GM12891 (cell line): ENCODE measurements at regions not wholly inside any gene's neighbourhood (a gene's known extent, or its start where the extent isn't known, plus 50 kb on each side); places are given as distances from the start of the nearest gene placed in this dataset.

Experiments used
- POLR2A ChIP-seq: IDR thresholded peaks from 2 replicates; pipeline ENCODE4 v1.6.1; 2011; ENCODE audit warnings: low read depth, low read length, control low read depth
- SPI1 ChIP-seq: IDR thresholded peaks from 2 replicates; pipeline ENCODE4 v1.6.1; 2011; ENCODE audit warnings: low read depth, low read length, control low read depth
- TAF1 ChIP-seq: IDR thresholded peaks from 2 replicates; pipeline ENCODE4 v1.6.1; 2011; ENCODE audit warnings: low read depth, low read length, control low read depth

DNA sequence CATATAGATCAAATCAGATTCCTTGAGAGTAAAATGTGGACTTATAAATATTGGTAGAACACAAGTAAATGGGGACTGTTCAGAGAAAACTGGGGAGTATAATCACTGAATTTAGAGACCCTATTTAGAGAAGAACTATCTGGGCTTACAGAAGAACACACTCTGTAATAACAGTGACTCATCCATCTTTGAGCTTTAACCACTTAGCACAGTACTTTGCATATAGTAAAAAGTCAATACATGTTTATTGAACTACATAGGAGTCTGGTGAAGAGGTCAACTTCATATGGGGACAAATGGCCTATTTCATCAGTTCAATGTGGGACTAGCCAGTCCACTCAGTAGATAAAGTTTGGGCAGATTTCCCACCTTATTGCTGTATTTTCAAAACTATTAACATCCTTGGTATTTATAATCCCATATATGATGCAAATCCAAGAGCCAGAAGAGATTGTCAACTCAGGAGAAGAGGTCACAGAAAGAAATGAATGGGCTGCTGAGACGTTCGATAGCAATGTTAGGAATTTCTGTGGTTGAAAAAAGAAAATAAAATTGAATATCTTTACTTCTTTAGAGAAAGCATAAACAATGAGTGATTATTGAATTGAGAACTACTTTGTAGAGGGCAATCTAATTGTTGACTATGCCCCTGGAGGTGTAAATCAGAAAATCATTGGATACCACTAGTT is 119.3 kb upstream of the CACNA2D1 start:
- TF ChIP-seq POLR2A, result no peak
- TF ChIP-seq TAF1, result no peak
- TF ChIP-seq SPI1, result no peak
